ENCODE measurements at regions not wholly inside any gene's neighbourhood (a gene's known extent, or its start where the extent isn't known, plus 50 kb on each side); places are given as distances from the start of the nearest gene placed in this dataset.

- peak; percentile 95 for DNase-seq (ENCODE audit: low read depth)
- TF ChIP-seq CTCF (conservative IDR thresholded peaks at IDR 0.05; ENCODE audit: control insufficient read depth, insufficient read depth, low read depth, low read length): no peak
- H3K4me3 ChIP-seq (ENCODE audit: control insufficient read depth, low read depth, low read length): peak overlapping the region; percentile 34
Observed at GRCh38 chr3:159854500-159855124, 134.0 kb upstream of the IL12A start.

GRCh38 chr3:159855599-159856346 lies 132.9 kb upstream of the IL12A start:
- no peak overlapping the region for H3K4me3 ChIP-seq (ENCODE audit: control insufficient read depth, low read depth, low read length)
- no peak for TF ChIP-seq CTCF (conservative IDR thresholded peaks at IDR 0.05; ENCODE audit: control insufficient read depth, insufficient read depth, low read depth, low read length)
- peak; percentile 67 for DNase-seq (ENCODE audit: low read depth)

GRCh38 chr3:159856590-159857104 lies 132.0 kb upstream of the IL12A start:
- H3K4me3 ChIP-seq (ENCODE audit: control insufficient read depth, low read depth, low read length): no peak overlapping the region
- TF ChIP-seq CTCF (conservative IDR thresholded peaks at IDR 0.05; ENCODE audit: control insufficient read depth, insufficient read depth, low read depth, low read length): no peak
- no peak for DNase-seq (ENCODE audit: low read depth)

GRCh38 chr3:159857840-159858239 lies 130.8 kb upstream of the IL12A start:
- TF ChIP-seq CTCF (conservative IDR thresholded peaks at IDR 0.05; ENCODE audit: control insufficient read depth, insufficient read depth, low read depth, low read length): no peak
- no peak overlapping the region for H3K4me3 ChIP-seq (ENCODE audit: control insufficient read depth, low read depth, low read length)
- no peak for DNase-seq (ENCODE audit: low read depth)

- no peak for DNase-seq (ENCODE audit: low read depth)
- H3K4me3 ChIP-seq (ENCODE audit: control insufficient read depth, low read depth, low read length): no peak overlapping the region
- TF ChIP-seq CTCF (conservative IDR thresholded peaks at IDR 0.05; ENCODE audit: control insufficient read depth, insufficient read depth, low read depth, low read length): no peak
Observed at GRCh38 chr3:159858650-159859049, 130.0 kb upstream of the IL12A start.

GRCh38 chr3:159859424-159859823 lies 129.2 kb upstream of the IL12A start:
- no peak for TF ChIP-seq CTCF (conservative IDR thresholded peaks at IDR 0.05; ENCODE audit: control insufficient read depth, insufficient read depth, low read depth, low read length)
- DNase-seq (ENCODE audit: low read depth): no peak
- no peak overlapping the region for H3K4me3 ChIP-seq (ENCODE audit: control insufficient read depth, low read depth, low read length)

Data from fibroblast of mammary gland (primary cell).